DND-41 (cell line): ENCODE measurements at regions not wholly inside any gene's neighbourhood (a gene's known extent, or its start where the extent isn't known, plus 50 kb on each side); places are given as distances from the start of the nearest gene placed in this dataset.

Experiments used
- ATAC-seq: fragments of 200-7000 bp; cut with Tn5 transposase; 3 replicates; pipeline ENCODE4 v1.9.1; 2021; ENCODE audit warnings: low read depth; ENCODE audit not compliant: insufficient read depth
- DNase-seq: peaks from one replicate; pipeline ENCODE4 v3.0.0-alpha.2; 2020
- H2AFZ ChIP-seq: 2 replicates; pipeline ENCODE4 v1.6.0; 2012; ENCODE audit warnings: low read depth, low read length
- H3K27ac ChIP-seq: 2 replicates; pipeline ENCODE4 v1.5.1; 2012; ENCODE audit warnings: low read length, inconsistent platforms
- H3K27me3 ChIP-seq: fragments of 200-600 bp; sonication (generic); 2 replicates; pipeline ENCODE4 v1.6.0; 2012; ENCODE audit warnings: low read length, mild to moderate bottlenecking, inconsistent platforms; ENCODE audit not compliant: insufficient read depth, poor library complexity
- H3K36me3 ChIP-seq: 2 replicates; pipeline ENCODE4 v1.5.1; 2012; ENCODE audit warnings: low read length, inconsistent platforms; ENCODE audit not compliant: insufficient read depth
- H3K4me1 ChIP-seq: 2 replicates; pipeline ENCODE4 v1.5.1; 2012; ENCODE audit warnings: mild to moderate bottlenecking, low read length; ENCODE audit not compliant: insufficient read depth
- H3K4me2 ChIP-seq: 2 replicates; pipeline ENCODE4 v1.6.0; 2012; ENCODE audit warnings: mild to moderate bottlenecking, moderate library complexity, low read length, inconsistent platforms; ENCODE audit not compliant: insufficient read depth
- H3K4me3 ChIP-seq, 2 experiments: fragments of 200-600 bp in 1 of 2; shearing (Covaris generic) in 1 of 2; 2 replicates each; pipeline ENCODE4 v1.5.1; 2012 to 2016; ENCODE audit warnings: inconsistent platforms in 2 of 2, low read length in 2 of 2, mild to moderate bottlenecking in 2 of 2, low read depth in 1 of 2, moderate library complexity in 1 of 2
- H3K79me2 ChIP-seq: 2 replicates; pipeline ENCODE4 v1.6.0; 2012; ENCODE audit warnings: low read length, inconsistent platforms; ENCODE audit not compliant: insufficient read depth
- H3K9ac ChIP-seq: 2 replicates; pipeline ENCODE4 v1.6.0; 2012; ENCODE audit warnings: low read depth, mild to moderate bottlenecking, inconsistent platforms, low read length, moderate library complexity
- H3K9me3 ChIP-seq: 2 replicates; pipeline ENCODE4 v1.5.1; 2012; ENCODE audit warnings: low read length, moderate library complexity, mild to moderate bottlenecking, inconsistent platforms; ENCODE audit not compliant: insufficient read depth, severe bottlenecking
- H4K20me1 ChIP-seq: 2 replicates; pipeline ENCODE4 v1.6.0; 2012; ENCODE audit warnings: low read length; ENCODE audit not compliant: insufficient read depth
- EZH2 ChIP-seq: IDR thresholded peaks from 3 replicates; pipeline ENCODE4 v1.6.1; 2012; ENCODE audit warnings: borderline replicate concordance, low read depth, mild to moderate bottlenecking, moderate library complexity, low read length, inconsistent platforms; ENCODE audit not compliant: severe bottlenecking
- TF ChIP-seq, protein P1 (sequence below): IDR thresholded peaks from 2 replicates; pipeline ENCODE4 v1.5.1; 2012; ENCODE audit warnings: borderline replicate concordance, low read length, moderate library complexity, mild to moderate bottlenecking; ENCODE audit not compliant: poor library complexity, severe bottlenecking; ENCODE audit errors: extremely low read depth

DNA sequence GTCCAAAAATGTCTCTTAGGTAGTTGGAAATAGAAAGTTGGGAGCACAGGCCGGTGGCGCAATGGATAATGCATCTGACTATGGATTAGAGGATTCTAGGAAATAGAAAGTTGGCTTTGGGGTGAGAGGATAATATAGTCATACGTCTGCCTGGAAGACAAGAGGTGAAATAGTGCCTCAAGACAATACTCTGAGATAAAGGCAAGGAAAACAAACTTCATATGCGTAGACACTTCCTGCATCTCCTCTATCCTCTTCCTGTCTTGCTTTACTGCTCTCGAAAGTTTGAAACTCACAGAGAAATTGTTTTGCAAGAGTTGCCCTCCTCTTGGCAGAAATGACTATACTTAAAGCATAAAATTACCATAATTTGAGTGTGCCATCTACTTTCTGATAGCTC is 153.2 kb upstream of the FBXL7 start:
- Histone ChIP-seq H3K4me1 (peaks cover 12% of the 10 kb centered on the region), H2AFZ (no peak overlapping the region), H3K27ac (no peak overlapping the region), H3K36me3 (no peaks in the 10 kb centered on the region), H3K9ac (no peak overlapping the region), H3K4me2 (no peak overlapping the region), H3K27me3 (no peaks in the 10 kb centered on the region), H3K9me3 (no peaks in the 10 kb centered on the region), H4K20me1 (no peaks in the 10 kb centered on the region), H3K4me3 (no peak overlapping the region), H3K79me2 (no peaks in the 10 kb centered on the region)
- no peak for TF ChIP-seq EZH2
- TF ChIP-seq, protein P1, sequence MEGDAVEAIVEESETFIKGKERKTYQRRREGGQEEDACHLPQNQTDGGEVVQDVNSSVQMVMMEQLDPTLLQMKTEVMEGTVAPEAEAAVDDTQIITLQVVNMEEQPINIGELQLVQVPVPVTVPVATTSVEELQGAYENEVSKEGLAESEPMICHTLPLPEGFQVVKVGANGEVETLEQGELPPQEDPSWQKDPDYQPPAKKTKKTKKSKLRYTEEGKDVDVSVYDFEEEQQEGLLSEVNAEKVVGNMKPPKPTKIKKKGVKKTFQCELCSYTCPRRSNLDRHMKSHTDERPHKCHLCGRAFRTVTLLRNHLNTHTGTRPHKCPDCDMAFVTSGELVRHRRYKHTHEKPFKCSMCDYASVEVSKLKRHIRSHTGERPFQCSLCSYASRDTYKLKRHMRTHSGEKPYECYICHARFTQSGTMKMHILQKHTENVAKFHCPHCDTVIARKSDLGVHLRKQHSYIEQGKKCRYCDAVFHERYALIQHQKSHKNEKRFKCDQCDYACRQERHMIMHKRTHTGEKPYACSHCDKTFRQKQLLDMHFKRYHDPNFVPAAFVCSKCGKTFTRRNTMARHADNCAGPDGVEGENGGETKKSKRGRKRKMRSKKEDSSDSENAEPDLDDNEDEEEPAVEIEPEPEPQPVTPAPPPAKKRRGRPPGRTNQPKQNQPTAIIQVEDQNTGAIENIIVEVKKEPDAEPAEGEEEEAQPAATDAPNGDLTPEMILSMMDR: no peak
- ATAC-seq: no peak
- no peak for DNase-seq

DNA sequence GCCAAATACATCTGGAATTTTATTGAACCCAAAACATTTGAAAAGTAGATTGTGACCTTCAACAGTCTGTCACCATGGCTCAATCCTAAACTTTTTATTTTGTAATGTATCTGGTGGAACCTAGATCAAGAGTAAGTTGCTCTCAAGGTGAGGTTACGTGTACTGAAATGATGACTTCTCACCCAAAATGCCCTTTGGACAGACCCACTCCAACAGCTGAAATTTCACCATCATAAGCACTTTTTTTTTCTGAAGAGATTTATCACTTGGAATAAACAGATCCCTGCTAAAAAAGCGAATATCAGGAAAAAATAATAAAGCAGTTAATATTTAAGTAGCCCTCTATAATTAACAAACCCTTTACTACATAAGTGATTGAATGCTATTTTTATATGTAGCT is 155.0 kb upstream of the FBXL7 start:
- no peak for ATAC-seq
- DNase-seq: no peak
- Histone ChIP-seq H3K27ac (no peak overlapping the region), H2AFZ (no peak overlapping the region), H3K4me3 (no peak overlapping the region), H3K27me3 (no peaks in the 10 kb centered on the region), H3K79me2 (no peaks in the 10 kb centered on the region), H3K4me1 (peaks cover 5% of the 10 kb centered on the region), H3K36me3 (no peaks in the 10 kb centered on the region), H3K9me3 (no peaks in the 10 kb centered on the region), H3K4me2 (no peak overlapping the region), H3K9ac (no peak overlapping the region), H4K20me1 (no peaks in the 10 kb centered on the region)
- TF ChIP-seq, protein P1: no peak
- no peak for TF ChIP-seq EZH2

DNA sequence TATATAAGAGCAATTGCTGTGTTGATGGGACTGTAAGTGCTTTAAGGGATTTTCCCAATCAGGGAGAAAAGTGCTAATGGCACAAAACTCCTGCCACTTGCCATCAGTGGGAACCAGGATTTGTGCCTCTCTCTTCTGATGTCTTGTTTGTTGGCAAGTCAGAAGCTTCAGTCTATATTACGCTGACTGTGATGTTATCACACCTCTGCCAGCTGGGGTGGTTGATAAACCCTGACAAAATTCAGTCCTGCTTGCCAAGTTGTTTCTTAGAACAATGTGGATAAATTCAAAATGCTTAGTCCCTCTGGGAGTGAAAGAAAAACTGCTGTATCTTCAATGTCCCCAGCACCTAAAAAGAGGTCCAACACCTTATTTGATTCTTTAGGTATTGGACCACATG is 161.4 kb upstream of the FBXL7 start:
- Histone ChIP-seq H3K9ac (no peak overlapping the region), H3K4me2 (no peak overlapping the region), H2AFZ (no peak overlapping the region), H3K9me3 (no peaks in the 10 kb centered on the region), H3K27me3 (no peaks in the 10 kb centered on the region), H3K36me3 (no peaks in the 10 kb centered on the region), H3K79me2 (no peaks in the 10 kb centered on the region), H3K27ac (no peak overlapping the region), H3K4me3 (no peak overlapping the region), H4K20me1 (no peaks in the 10 kb centered on the region), H3K4me1 (no peaks in the 10 kb centered on the region)
- DNase-seq: no peak
- no peak for ATAC-seq
- no peak for TF ChIP-seq EZH2
- TF ChIP-seq, protein P1: no peak

DNA sequence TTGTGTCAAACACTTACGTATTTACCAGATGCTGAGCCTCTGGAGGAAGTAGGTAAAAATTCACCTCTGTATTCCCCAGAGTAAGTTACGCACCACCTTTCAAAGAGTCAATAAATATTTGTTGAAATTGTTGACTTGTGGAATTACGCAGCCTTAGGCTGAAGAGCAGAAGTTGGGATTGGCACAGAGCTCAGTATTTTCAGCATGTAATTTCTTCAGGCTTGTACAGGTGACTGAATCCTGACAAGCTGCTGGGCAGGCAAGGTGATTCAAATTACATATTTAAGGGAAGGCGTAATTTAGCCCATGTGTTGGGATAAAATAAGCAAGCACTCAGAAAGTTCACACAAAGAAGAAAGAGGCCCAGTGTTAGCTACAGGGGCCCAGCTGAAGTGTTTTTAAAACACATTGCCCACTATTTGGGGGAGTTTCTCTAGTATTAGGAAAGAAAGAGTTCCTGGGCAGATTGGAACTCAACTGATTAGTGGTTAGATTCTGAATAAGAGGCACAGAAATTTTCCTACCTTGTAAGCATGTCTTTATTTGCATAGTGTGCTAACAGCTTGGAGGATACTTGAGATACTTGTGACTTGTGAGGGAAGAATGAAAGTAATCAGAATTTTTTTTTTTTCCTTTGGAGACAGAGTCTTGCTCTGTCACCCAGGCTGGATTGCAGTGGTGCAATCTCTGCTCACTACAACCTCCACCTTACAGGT is 165.3 kb upstream of the FBXL7 start:
- no peaks in the 10 kb centered on the region for H4K20me1 ChIP-seq
- H3K4me1 ChIP-seq: no peaks in the 10 kb centered on the region
- no peak overlapping the region for H3K9ac ChIP-seq
- H3K4me3 ChIP-seq: no peak overlapping the region
- ATAC-seq: no peak
- no peak overlapping the region for H3K27ac ChIP-seq
- DNase-seq: no peak
- no peaks in the 10 kb centered on the region for H3K79me2 ChIP-seq
- no peak overlapping the region for H3K4me2 ChIP-seq
- no peaks in the 10 kb centered on the region for H3K27me3 ChIP-seq
- no peaks in the 10 kb centered on the region for H3K9me3 ChIP-seq
- no peak for TF ChIP-seq EZH2
- TF ChIP-seq, protein P1: no peak
- no peaks in the 10 kb centered on the region for H3K36me3 ChIP-seq
- no peak overlapping the region for H2AFZ ChIP-seq
